GM12873 (cell line): ENCODE measurements at regions not wholly inside any gene's neighbourhood (a gene's known extent, or its start where the extent isn't known, plus 50 kb on each side); places are given as distances from the start of the nearest gene placed in this dataset.

ENCODE experiments used
- TF ChIP-seq, protein P1 (sequence below): IDR thresholded peaks from 2 replicates; pipeline ENCODE4 v1.5.1; 2012; ENCODE audit warnings: low read depth, mild to moderate bottlenecking, moderate library complexity, low read length, control low read depth; ENCODE audit not compliant: insufficient read depth; ENCODE audit errors: missing control alignments

DNA sequence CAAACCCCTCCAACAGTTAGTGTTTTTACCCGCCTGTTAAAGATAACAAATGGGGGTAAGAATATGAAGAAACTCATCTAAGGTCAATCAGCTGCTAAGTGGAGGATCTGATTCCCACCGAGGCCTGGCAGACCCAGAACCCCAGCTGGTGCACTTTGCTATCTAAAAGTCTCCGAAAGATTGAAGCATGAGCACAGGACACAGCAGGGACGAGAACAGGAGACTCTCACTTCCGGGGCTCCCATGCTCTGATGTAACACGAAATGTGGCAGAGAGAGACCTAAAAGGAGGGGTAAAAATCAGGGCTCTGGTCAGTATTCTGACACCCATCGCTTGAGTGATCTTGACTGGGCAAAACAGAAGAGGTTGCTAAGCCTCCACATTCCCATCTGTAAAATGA, 119.7 kb downstream of the PDCL3 start:
- TF ChIP-seq, protein P1, sequence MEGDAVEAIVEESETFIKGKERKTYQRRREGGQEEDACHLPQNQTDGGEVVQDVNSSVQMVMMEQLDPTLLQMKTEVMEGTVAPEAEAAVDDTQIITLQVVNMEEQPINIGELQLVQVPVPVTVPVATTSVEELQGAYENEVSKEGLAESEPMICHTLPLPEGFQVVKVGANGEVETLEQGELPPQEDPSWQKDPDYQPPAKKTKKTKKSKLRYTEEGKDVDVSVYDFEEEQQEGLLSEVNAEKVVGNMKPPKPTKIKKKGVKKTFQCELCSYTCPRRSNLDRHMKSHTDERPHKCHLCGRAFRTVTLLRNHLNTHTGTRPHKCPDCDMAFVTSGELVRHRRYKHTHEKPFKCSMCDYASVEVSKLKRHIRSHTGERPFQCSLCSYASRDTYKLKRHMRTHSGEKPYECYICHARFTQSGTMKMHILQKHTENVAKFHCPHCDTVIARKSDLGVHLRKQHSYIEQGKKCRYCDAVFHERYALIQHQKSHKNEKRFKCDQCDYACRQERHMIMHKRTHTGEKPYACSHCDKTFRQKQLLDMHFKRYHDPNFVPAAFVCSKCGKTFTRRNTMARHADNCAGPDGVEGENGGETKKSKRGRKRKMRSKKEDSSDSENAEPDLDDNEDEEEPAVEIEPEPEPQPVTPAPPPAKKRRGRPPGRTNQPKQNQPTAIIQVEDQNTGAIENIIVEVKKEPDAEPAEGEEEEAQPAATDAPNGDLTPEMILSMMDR, result no peak

- TF ChIP-seq, protein P1, result no peak
Measured at GRCh38 chr2:100683231-100683630, 120.4 kb downstream of the PDCL3 start.

GRCh38 chr2:100691846-100692245, 128.1 kb upstream of the NPAS2 start:
- TF ChIP-seq, protein P1, result no peak

- TF ChIP-seq, protein P1, result no peak
Measured at GRCh38 chr2:100692381-100692780, 127.6 kb upstream of the NPAS2 start.

DNA sequence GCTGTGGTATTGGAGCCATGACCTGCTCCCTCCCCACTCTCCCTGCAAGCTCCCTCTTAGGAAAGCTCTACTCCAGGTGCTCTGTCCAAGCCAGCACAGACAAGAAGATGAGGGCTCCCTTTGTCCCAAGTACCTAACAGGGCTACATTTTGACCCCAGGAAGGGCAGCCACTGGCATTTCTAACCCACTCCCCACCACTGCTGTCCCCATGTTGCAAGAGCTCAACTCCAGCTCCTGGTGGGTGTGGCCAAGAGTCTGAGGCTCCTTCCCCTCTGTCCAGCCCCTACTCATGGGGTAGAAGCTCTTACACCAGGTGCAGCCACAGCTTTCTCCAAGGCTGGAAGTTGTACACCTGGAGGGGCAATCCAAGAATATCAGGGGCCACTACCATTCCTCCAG, 127.0 kb upstream of the NPAS2 start:
- TF ChIP-seq, protein P1, result no peak

DNA sequence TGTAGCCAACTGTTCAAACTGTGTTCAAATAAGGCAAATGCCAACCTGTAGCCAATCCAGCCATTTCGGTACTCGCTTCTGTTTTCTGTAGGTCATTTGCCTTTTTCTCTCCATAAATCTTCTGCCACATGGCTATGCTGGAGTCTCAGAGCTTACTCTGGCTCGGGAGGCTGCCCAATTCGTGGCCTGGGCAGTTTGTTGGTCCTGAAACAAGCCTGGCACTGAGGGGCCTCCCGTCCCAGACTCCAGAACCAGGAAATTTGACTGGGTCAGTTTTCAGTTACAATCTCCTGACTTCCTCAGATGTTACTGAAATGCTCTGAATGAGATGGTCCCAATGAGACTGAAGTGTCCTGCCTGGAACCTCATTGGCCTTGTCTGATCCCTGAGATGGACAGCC, 120.8 kb upstream of the NPAS2 start:
- TF ChIP-seq, protein P1, result no peak

DNA sequence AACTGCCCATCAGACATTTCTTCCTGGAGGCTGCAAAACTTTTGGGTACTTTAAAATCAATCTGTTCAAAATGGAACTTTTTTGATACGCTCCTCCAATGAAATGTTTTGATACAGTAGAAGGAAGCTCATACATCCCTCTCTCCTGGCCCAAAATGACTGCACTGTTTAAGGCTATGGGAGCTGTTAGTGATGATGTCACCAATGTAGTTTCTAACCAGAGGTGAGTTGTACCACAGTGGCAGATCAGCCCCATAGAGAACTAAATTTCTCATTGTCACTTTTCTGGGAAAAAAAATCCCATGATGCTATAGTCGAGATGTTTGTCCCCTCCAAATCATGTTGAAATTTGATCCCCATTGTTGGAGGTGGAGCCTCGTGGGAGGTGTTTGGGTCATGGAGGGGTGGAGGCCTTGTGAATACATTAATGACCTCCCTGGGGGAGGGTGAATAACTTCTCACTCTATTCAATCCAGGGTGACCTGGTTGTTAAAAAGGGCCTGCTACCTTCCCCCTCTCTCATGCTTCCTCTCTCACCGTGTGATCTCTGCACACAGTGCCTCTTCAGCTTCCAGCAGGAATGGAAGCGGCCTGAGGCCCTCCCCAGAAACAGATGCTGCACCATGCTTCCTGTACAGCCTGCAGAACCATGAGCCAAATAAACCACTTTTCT, 117.4 kb upstream of the NPAS2 start:
- TF ChIP-seq, protein P1, result no peak
